IPS-NIHi7 (cell line): ENCODE measurements at regions not wholly inside any gene's neighbourhood (a gene's known extent, or its start where the extent isn't known, plus 50 kb on each side); places are given as distances from the start of the nearest gene placed in this dataset.
A peak's percentile ranks its signal among the peaks of the same experiment; 100 is the strongest.

Experiments used
- DNase-seq: peaks from one replicate; pipeline ENCODE4 v3.0.0; 2012; ENCODE audit warnings: mixed read lengths; ENCODE audit errors: extremely low spot score

- peak; percentile 9 for DNase-seq
Measured at GRCh38 chr1:4270651-4271337, 370.7 kb upstream of the C1orf174 start.

- DNase-seq, result peak; percentile 10
Measured at GRCh38 chr1:4271338-4271998, 371.4 kb upstream of the C1orf174 start.

- peak; percentile 5 for DNase-seq
Measured at GRCh38 chr1:4272568-4272967, 372.5 kb upstream of the C1orf174 start.

GRCh38 chr1:4273243-4273642 is 373.2 kb upstream of the C1orf174 start:
- DNase-seq, result no peak

GRCh38 chr1:4273747-4274146 is 373.7 kb upstream of the C1orf174 start:
- no peak for DNase-seq

GRCh38 chr1:4275083-4275482 is 375.0 kb upstream of the C1orf174 start:
- DNase-seq, result no peak

GRCh38 chr1:4276238-4276637 is 376.2 kb upstream of the C1orf174 start:
- peak; percentile 41 for DNase-seq

- DNase-seq, result no peak
Measured at GRCh38 chr1:4277598-4277997, 376.8 kb upstream of the AJAP1 start.

GRCh38 chr1:4284976-4285375 is 369.4 kb upstream of the AJAP1 start:
- no peak for DNase-seq

GRCh38 chr1:4292861-4293260 is 361.5 kb upstream of the AJAP1 start:
- no peak for DNase-seq

GRCh38 chr1:4298361-4299083 is 355.9 kb upstream of the AJAP1 start:
- DNase-seq, result no peak

- no peak for DNase-seq
Measured at GRCh38 chr1:4301007-4301406, 353.4 kb upstream of the AJAP1 start.

- DNase-seq, result no peak
Measured at GRCh38 chr1:4303303-4303702, 351.1 kb upstream of the AJAP1 start.

GRCh38 chr1:4305526-4306301 is 348.7 kb upstream of the AJAP1 start:
- DNase-seq, result no peak

GRCh38 chr1:4306559-4307467 is 347.6 kb upstream of the AJAP1 start:
- DNase-seq, result no peak

GRCh38 chr1:4307468-4307845 is 347.0 kb upstream of the AJAP1 start:
- DNase-seq, result no peak

- DNase-seq, result no peak
Measured at GRCh38 chr1:4307911-4308545, 346.4 kb upstream of the AJAP1 start.

GRCh38 chr1:4308806-4309205 is 345.6 kb upstream of the AJAP1 start:
- DNase-seq, result no peak

- DNase-seq, result no peak
Measured at GRCh38 chr1:4309676-4310320, 344.6 kb upstream of the AJAP1 start.

- no peak for DNase-seq
Measured at GRCh38 chr1:4310396-4310923, 343.9 kb upstream of the AJAP1 start.
